Ishikawa (cell line): ENCODE measurements at regions not wholly inside any gene's neighbourhood (a gene's known extent, or its start where the extent isn't known, plus 50 kb on each side); places are given as distances from the start of the nearest gene placed in this dataset.

Experiments used
- CEBPB ChIP-seq: IDR thresholded peaks from 2 replicates; pipeline ENCODE4 v1.6.1; 2012
- CREB1 ChIP-seq: IDR thresholded peaks from 2 replicates; pipeline ENCODE4 v1.6.1; 2012; ENCODE audit warnings: low read depth
- EGR1 ChIP-seq: IDR thresholded peaks from 2 replicates; pipeline ENCODE4 v1.6.1; 2012
- EP300 ChIP-seq: IDR thresholded peaks from 2 replicates; pipeline ENCODE4 v1.6.1; 2012; ENCODE audit warnings: borderline replicate concordance
- FOXM1 ChIP-seq: IDR thresholded peaks from 2 replicates; pipeline ENCODE4 v1.6.1; 2012; ENCODE audit warnings: low read depth, borderline replicate concordance
- MAX ChIP-seq: IDR thresholded peaks from 2 replicates; pipeline ENCODE4 v1.6.1; 2012
- NFIC ChIP-seq: IDR thresholded peaks from 2 replicates; pipeline ENCODE4 v1.6.1; 2012
- RAD21 ChIP-seq: IDR thresholded peaks from 2 replicates; pipeline ENCODE4 v1.6.1; 2012; ENCODE audit warnings: low read depth
- REST ChIP-seq: IDR thresholded peaks from 2 replicates; pipeline ENCODE4 v1.6.1; 2012; ENCODE audit warnings: low read depth, mild to moderate bottlenecking
- TAF1 ChIP-seq: IDR thresholded peaks from 2 replicates; pipeline ENCODE4 v1.6.1; 2012; ENCODE audit warnings: low read depth, mild to moderate bottlenecking
- TCF12 ChIP-seq: IDR thresholded peaks from 2 replicates; pipeline ENCODE4 v1.6.1; 2012; ENCODE audit warnings: low read depth
- TEAD4 ChIP-seq: IDR thresholded peaks from 2 replicates; pipeline ENCODE4 v1.6.1; 2012
- USF1 ChIP-seq: IDR thresholded peaks from 2 replicates; pipeline ENCODE4 v1.6.1; 2012
- YY1 ChIP-seq: IDR thresholded peaks from 2 replicates; pipeline ENCODE4 v1.6.1; 2012; ENCODE audit warnings: low read depth
- ZBTB7A ChIP-seq: IDR thresholded peaks from 2 replicates; pipeline ENCODE4 v1.6.1; 2012; ENCODE audit warnings: low read depth

DNA sequence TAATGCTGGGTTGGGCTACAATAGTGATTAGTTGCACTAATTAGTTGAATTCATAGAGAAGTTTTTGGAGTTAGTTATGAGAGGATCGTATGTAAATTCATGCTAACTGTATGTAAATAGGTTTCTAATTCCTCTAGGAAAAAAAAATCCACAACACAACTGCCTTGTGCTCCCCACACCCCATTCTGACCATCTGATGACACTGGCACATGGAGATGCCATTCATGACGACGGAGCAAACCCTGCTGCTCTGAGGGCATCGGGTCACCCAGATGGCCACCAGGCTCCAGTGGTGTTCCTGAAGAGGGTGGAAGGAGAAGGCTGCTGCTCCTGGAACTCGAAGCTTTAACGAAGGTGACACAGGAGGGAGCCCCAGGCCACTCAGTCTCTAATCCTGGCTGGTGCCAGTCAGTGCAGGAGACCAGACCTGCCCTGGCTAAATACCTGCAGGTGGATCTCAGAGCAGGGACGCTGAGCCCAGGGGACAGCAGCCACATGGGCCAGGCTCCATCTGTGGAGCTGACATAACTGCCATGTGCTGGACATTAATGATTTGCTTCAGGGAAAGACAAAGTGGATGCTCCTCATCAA lies 90.3 kb downstream of the FAM50B start:
- no peak for TF ChIP-seq EGR1
- TF ChIP-seq REST: no peak
- no peak for TF ChIP-seq EP300
- no peak for TF ChIP-seq TCF12
- no peak for TF ChIP-seq TEAD4
- TF ChIP-seq FOXM1: no peak
- TF ChIP-seq TAF1: no peak

DNA sequence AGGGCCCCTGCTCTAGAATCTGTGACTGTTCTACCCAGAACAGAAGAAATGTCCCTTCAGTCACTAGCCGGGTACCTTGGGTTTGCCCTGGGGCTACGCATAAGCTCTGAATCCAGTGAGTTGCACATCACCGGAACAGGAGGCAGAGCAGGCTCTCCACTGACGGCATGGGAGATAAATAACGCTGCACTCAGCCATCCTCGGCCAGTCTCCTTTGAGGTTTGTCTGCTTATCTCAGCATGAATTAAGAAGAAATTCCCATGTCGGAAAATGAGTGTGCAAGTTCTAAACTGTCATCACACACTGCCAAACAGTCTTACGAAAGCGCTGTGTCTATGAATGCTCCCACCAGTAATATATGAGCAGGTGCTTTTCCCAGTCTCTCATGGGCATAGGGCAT lies 90.8 kb downstream of the FAM50B start:
- TF ChIP-seq REST (no peak), CEBPB (no peak), CREB1 (no peak), YY1 (no peak), ZBTB7A (no peak)

DNA sequence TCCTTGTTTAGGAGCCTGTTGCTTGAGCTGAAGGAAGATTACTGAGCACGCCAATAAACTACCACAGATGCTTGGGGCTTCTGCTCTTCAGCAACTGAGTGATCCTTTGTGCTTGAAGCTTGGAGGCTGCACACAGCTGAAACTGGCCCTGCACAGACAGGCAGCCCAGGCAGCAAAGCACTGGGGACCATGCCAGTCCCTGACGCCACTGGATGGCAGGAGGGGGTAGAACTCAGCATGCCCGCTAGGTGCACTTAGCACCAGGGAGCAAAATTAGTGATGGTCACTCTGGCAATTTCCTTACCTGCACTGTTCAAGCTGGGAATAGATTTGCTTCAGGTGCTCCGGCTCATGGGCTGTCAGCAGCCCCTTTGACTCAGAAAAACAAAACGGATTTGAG lies 91.5 kb downstream of the FAM50B start:
- TF ChIP-seq MAX: no peak
- TF ChIP-seq TEAD4: no peak
- TF ChIP-seq RAD21: no peak
- no peak for TF ChIP-seq USF1
- TF ChIP-seq NFIC: no peak

DNA sequence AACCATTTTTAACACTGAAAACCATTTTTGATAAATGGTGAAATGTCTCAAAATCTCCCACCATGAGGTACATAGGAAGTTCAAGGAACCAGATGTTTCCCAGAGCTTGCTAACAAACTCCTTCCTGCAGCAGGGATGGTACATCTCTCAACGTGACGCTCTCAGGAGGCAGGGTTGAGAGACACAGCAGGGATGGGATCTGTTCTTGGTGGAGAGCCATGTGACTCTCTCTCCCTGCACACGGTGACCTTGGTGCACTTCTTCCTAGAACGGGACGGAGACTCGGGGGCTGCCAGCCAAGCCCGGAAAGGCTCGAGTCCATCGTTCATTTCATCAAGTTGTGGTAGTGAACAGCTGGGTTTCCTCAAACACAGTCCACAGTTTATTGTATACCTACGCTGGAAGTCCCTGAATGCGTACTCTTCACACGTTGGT lies 94.2 kb downstream of the FAM50B start:
- TF ChIP-seq CREB1: no peak
- no peak for TF ChIP-seq FOXM1
- TF ChIP-seq YY1: no peak
- TF ChIP-seq EP300: no peak
- TF ChIP-seq NFIC: no peak
- no peak for TF ChIP-seq REST
- TF ChIP-seq TCF12: no peak
- TF ChIP-seq TEAD4: no peak
- TF ChIP-seq EGR1: no peak
- no peak for TF ChIP-seq RAD21
- no peak for TF ChIP-seq USF1
- no peak for TF ChIP-seq MAX
- no peak for TF ChIP-seq CEBPB
- TF ChIP-seq TAF1: no peak
- no peak for TF ChIP-seq ZBTB7A

- TF ChIP-seq TAF1 (no peak), REST (no peak), TCF12 (no peak), NFIC (no peak), CEBPB (no peak), RAD21 (no peak), MAX (no peak), YY1 (no peak), TEAD4 (no peak), FOXM1 (no peak), USF1 (no peak), EGR1 (no peak), ZBTB7A (no peak), CREB1 (no peak), EP300 (no peak)
These were observed 95.1 kb downstream of the FAM50B start for GRCh38 chr6:3944246-3944645.
